Natural killer cell treated with Interleukin-12 subunit alpha and Interleukin-12 subunit beta and Interleukin-15 and Interleukin-18, amount 100 ng/mL, for 72 hours (primary cell): ENCODE measurements at regions not wholly inside any gene's neighbourhood (a gene's known extent, or its start where the extent isn't known, plus 50 kb on each side); places are given as distances from the start of the nearest gene placed in this dataset.

ENCODE experiments used
- ATAC-seq, 2 donors: fragments of 150-1000 bp; cut with Tn5 transposase in 1 of 2; sonication (Bioruptor Pico), chemical (Tn5 transposase) in 1 of 2; 2 replicates each; pipeline ENCODE4 v1.10.0; 2021
- DNase-seq: peaks from one replicate; pipeline ENCODE4 v3.0.0; 2022; ENCODE audit warnings: low spot score
- H3K27ac Mint-ChIP-seq, 2 donors: 1 replicate in 1 of 2; 2 replicates in 1 of 2; pipeline ENCODE4 v1.8.0; 2022; ENCODE audit warnings: mixed read lengths in 2 of 2, mild to moderate bottlenecking in 1 of 2, moderate library complexity in 1 of 2
- H3K27me3 Mint-ChIP-seq, 2 donors: 1 replicate in 1 of 2; 2 replicates in 1 of 2; pipeline ENCODE4 v1.8.0; 2022; ENCODE audit warnings: mixed read lengths in 2 of 2
- H3K36me3 Mint-ChIP-seq: one replicate; pipeline ENCODE4 v1.8.0; 2022; ENCODE audit warnings: mixed read lengths
- H3K4me1 Mint-ChIP-seq, 2 donors: 1 replicate in 1 of 2; 2 replicates in 1 of 2; pipeline ENCODE4 v1.8.0; 2022; ENCODE audit warnings: low read depth in 2 of 2, mixed read lengths in 2 of 2, mild to moderate bottlenecking in 1 of 2
- H3K4me3 Mint-ChIP-seq: one replicate; pipeline ENCODE4 v1.8.0; 2022; ENCODE audit warnings: mixed read lengths
- H3K9me3 Mint-ChIP-seq: 2 replicates; pipeline ENCODE4 v1.8.0; 2022; ENCODE audit warnings: mixed read lengths

DNA sequence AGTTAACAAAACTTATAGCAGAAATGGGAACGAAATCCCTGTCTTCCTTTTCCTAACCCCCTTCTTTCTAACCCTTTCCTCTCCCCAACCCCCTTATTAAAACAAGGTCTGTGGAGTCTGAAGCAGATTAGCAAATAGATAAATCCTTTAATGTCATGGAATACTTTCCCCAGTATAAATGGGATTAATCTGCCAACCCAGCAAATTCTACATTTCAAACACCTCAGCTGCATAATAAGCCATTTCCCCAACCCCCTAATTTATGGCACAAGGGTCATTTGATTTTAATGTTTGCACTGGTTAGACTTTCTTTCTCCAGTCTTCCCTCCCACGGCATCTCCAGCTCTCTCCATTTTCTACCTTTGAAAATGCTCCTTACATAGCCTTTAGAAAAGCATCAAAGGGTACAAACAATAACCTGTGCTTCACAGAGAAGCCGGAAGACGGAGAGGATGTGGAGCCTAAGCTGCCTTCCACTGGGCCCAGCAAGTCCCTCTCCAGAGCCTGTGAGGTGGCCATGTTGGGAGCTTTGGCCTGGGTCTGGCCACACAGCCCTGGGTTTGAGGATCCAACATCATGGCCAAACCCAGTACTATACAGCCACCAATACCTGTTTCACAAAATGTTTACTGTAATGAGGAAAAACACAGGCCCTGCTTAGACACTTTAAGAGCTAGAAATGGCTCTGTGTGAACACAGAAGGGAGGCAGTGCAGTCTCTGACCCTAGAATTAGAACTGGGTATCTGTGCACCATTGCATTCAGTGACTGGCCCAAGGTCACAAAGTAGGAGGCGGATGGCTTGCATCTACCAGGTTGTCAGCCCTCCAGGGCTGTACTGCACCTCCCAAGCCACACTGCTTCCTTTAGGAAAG lies 56.9 kb upstream of the SPRY1 start:
- peaks cover 9 to 12% of the 10 kb centered on the region in 2 donors for H3K27me3 Mint-ChIP-seq
- DNase-seq (no peak), ATAC-seq (peak in 1 of 2 donors; percentile 28)
- H3K27ac Mint-ChIP-seq, result no peak overlapping the region
- H3K4me1 Mint-ChIP-seq, result no peaks in the 10 kb centered on the region
- H3K36me3 Mint-ChIP-seq, result no peaks in the 10 kb centered on the region
- H3K9me3 Mint-ChIP-seq, result no peaks in the 10 kb centered on the region
- no peak overlapping the region for H3K4me3 Mint-ChIP-seq

DNA sequence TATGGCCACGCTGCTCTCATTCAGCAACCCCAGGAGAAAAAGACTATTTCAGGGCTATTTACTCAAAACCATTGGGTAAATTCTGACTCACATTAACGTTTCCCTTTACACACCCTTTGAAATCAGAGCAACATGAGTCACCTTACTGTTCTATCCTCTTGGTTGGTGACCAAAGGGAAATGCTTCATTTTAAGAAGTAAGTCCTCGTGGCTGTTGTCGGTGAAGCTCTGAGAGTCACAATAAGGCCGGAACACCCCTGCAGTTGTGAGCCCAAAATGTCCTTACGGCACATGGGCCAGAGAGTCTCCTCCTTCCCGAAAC lies 56.3 kb upstream of the SPRY1 start:
- ATAC-seq (no peak), DNase-seq (no peak)
- H3K27ac Mint-ChIP-seq, result no peak overlapping the region
- peaks cover 9 to 11% of the 10 kb centered on the region in 2 donors for H3K27me3 Mint-ChIP-seq
- no peaks in the 10 kb centered on the region for H3K9me3 Mint-ChIP-seq
- H3K36me3 Mint-ChIP-seq, result no peaks in the 10 kb centered on the region
- no peak overlapping the region for H3K4me3 Mint-ChIP-seq
- no peaks in the 10 kb centered on the region for H3K4me1 Mint-ChIP-seq

DNA sequence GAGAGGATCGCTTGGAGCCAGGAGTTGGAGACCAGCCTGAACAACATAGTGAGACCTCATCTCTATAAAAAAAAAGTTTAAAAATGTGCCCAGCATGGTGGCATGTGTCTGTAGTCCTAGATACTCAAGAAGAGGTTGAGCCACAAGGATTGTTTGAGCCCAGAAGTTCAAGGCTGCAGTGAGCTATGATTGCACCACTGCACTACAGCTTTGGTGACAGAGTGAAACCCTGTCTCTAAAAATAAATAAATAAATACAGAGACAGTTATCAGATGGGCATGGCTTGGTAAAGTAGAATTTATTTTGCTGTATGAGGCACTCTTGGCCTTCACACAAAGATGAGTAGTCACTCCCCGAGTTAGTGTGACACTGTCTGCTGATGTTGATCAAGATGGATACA lies 54.1 kb upstream of the SPRY1 start:
- no peaks in the 10 kb centered on the region for H3K9me3 Mint-ChIP-seq
- no peak overlapping the region for H3K4me3 Mint-ChIP-seq
- no peaks in the 10 kb centered on the region for H3K4me1 Mint-ChIP-seq
- no peak for ATAC-seq
- no peak for DNase-seq
- H3K36me3 Mint-ChIP-seq, result no peaks in the 10 kb centered on the region
- H3K27ac Mint-ChIP-seq, result no peak overlapping the region
- peaks cover 8 to 9% of the 10 kb centered on the region in 2 donors for H3K27me3 Mint-ChIP-seq

DNA sequence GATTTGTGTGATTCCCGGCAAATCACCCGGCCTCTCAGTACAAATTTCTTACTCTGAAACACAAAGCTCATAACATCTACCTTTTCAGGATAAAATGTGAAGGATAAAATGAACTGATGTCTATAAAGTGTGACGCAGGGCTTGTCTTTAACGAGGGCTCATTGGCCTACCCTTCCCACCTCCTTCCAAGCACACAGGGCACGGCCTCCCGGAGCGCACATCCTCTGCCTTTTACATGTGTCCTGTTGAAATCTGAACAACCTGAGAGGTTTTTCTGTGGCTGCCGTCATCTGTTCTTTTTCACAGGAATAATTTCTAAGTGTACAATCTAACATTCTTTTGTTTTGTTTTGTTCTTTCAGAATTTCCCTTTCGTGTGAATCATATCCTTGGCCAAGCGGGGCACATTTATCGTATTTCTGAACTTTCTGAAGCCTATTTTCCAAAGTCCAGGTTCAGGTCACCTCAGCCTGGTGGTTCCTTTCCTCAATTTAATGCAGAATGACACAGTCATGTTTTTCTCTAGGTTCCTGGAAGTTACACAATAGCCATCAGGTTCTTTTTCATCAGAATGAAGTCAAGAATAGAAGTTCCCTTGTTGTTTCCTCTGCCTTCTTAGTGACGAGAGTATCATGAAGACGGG lies 53.1 kb upstream of the SPRY1 start:
- Mint-ChIP-seq H3K4me3 (no peak overlapping the region), H3K27ac (no peak overlapping the region), H3K27me3 (peaks cover 7% of the 10 kb centered on the region in 2 donors), H3K36me3 (no peaks in the 10 kb centered on the region), H3K4me1 (no peaks in the 10 kb centered on the region), H3K9me3 (no peaks in the 10 kb centered on the region)
- no peak for ATAC-seq
- DNase-seq, result no peak

DNA sequence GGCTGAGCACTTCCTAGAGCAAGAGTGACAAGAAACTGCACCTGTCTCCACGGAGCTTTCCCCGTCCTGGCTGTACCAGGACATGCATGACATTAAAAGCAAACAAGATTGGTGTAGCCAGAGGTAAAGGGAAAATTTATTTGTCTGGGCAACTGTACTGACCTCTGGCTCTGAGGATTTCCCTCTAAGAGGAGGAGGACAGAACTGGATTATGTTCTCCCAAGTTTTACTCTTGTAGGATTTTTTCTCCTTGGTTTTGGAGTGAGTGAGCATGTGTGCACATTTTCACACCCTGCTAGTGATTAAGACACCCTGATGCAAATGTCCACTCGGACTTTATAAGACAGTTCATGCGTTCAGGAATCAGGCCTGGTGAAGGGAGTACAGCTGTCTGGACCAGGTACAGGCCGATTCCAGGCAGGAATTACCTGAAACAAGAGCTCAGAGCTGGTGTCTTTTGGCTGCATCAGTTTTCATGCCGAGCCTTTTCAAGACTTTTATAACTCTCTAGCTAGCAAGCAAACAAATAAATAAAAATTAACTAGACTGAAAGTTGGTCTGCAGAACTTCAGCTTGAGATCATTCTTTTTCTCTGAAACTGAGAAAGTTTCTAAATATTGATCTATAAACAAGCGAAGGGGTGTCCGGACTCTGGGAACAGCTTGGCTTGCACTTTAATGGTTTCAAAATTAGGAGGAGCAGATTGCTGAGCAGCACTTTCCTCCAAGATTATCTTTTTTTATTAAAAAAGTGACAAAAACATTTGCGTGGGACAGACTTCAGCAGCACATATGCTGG lies 51.3 kb upstream of the SPRY1 start:
- ATAC-seq, result no peak
- H3K36me3 Mint-ChIP-seq, result no peaks in the 10 kb centered on the region

GRCh38 chr4:123345935-123346300 lies 50.7 kb upstream of the SPRY1 start:
- H3K36me3 Mint-ChIP-seq, result no peaks in the 10 kb centered on the region
- peaks cover 6 to 14% of the 10 kb centered on the region in 2 donors for H3K27me3 Mint-ChIP-seq
- H3K4me1 Mint-ChIP-seq, result no peaks in the 10 kb centered on the region
- no peak overlapping the region for H3K4me3 Mint-ChIP-seq
- DNase-seq (no peak), ATAC-seq (no peak)
- H3K9me3 Mint-ChIP-seq, result no peaks in the 10 kb centered on the region
- no peak overlapping the region for H3K27ac Mint-ChIP-seq

More for the DNA sequence above, 51.3 kb upstream of the SPRY1 start:
- H3K27ac Mint-ChIP-seq, result no peak overlapping the region
- no peaks in the 10 kb centered on the region for H3K4me1 Mint-ChIP-seq
- H3K27me3 Mint-ChIP-seq, result peaks cover 6 to 14% of the 10 kb centered on the region in 2 donors
- no peak for DNase-seq
- H3K9me3 Mint-ChIP-seq, result no peaks in the 10 kb centered on the region
- no peak overlapping the region for H3K4me3 Mint-ChIP-seq

DNA sequence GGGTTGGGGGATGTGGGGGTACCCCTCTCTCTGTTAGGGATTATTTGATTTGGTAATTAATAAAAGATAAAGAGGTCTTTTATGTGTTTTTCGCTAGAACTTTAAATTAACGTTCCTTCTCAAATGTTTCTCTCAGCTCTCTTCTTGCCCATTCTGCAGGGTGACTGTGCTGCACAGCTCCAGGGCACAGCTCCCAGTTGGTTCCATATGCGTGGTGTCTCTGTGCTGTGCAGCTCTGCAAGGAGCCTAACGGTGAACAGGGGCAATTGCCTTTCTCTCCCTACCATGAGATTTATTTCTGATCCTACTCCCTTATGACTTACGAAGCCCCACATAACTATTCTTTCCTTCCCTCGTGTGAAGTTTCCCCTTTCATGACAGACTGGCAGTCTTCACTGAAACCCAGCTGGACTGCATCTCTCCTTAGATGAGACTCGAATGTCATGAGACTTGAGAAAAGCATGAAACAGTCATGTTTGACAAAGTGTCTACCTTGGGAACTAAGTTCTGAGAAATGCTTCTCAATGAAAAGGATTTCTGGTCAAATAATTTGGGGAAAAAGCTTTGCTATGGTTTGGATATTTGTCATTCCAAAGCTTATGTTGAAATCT lies 50.2 kb upstream of the SPRY1 start:
- Mint-ChIP-seq H3K27ac (no peak overlapping the region), H3K27me3 (peaks cover 6 to 14% of the 10 kb centered on the region in 2 donors), H3K9me3 (no peaks in the 10 kb centered on the region), H3K4me1 (no peaks in the 10 kb centered on the region), H3K4me3 (no peak overlapping the region), H3K36me3 (no peaks in the 10 kb centered on the region)
- DNase-seq (no peak), ATAC-seq (no peak)
